ENCODE measurements at regions not wholly inside any gene's neighbourhood (a gene's known extent, or its start where the extent isn't known, plus 50 kb on each side); places are given as distances from the start of the nearest gene placed in this dataset.

DNA sequence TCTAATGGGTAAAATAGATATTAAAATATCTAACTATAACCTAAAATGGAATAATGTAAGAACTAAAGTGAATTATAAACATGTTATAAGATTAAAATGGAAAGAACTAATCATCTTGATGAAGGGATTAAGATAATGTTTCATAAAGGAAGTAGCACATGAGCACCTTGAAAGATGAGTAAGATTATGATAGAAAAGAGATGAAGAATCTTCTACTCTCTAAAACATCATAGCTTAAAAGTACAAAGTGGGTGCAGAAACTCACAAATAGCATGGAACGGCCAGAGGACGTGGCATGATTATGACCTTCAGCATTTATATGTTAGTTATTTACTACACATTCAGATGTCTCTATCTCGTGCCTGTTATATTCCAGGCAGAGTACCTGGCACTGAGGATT is 76.2 kb upstream of the COL5A2 start:
- TF ChIP-seq CTCF (conservative IDR thresholded peaks at IDR 0.05 in 1 of 2, IDR thresholded peaks at IDR 0.05 in 1 of 2; ENCODE audit: low read depth in 1 of 2, low read length in 2 of 2) (no peak), EZH2 (IDR thresholded peaks at IDR 0.05; ENCODE audit: low read length, missing control alignments) (no peak)

All from fibroblast of lung (primary cell).